K562 (cell line): ENCODE measurements at regions not wholly inside any gene's neighbourhood (a gene's known extent, or its start where the extent isn't known, plus 50 kb on each side); places are given as distances from the start of the nearest gene placed in this dataset.

ENCODE experiments used
- CBFA2T3 ChIP-seq: fragments of 450-650 bp; IDR thresholded peaks from 2 replicates; pipeline ENCODE4 v1.6.1; 2017
- CCAR2 ChIP-seq: fragments of 200-400 bp; formaldehyde crosslinking; IDR thresholded peaks from 2 replicates; pipeline ENCODE4 v1.6.1; 2017; ENCODE audit warnings: mild to moderate bottlenecking, low read depth, low read length
- CHD4 ChIP-seq: fragments of 200-600 bp; sonication (generic); IDR thresholded peaks from 3 replicates; pipeline ENCODE4 v1.6.1; 2012; ENCODE audit warnings: low read depth, mild to moderate bottlenecking, mixed read lengths, low read length, inconsistent platforms; ENCODE audit not compliant: insufficient read depth, insufficient replicate concordance, poor library complexity, severe bottlenecking
- COPS2 ChIP-seq: fragments of 450-650 bp; conservative IDR thresholded peaks from 2 replicates; pipeline ENCODE4 v1.6.1; 2016; ENCODE audit warnings: mild to moderate bottlenecking, moderate library complexity
- ELF4 ChIP-seq: fragments of 450-650 bp; formaldehyde crosslinking; IDR thresholded peaks from 2 replicates; pipeline ENCODE4 v1.4.0; 2022; ENCODE audit warnings: missing genetic modification characterization
- FOXA1 ChIP-seq: fragments of 450-650 bp; IDR thresholded peaks from 2 replicates; pipeline ENCODE4 v1.6.1; 2016; ENCODE audit warnings: mild to moderate bottlenecking, borderline replicate concordance
- ILK ChIP-seq: fragments of 450-650 bp; IDR thresholded peaks from 2 replicates; pipeline ENCODE4 v1.6.1; 2016; ENCODE audit warnings: missing genetic modification characterization, low read depth, mild to moderate bottlenecking, missing compliant biosample characterization, moderate library complexity, borderline replicate concordance
- KLF16 ChIP-seq: IDR thresholded peaks from 2 replicates; pipeline ENCODE4 v1.6.1; 2016; ENCODE audit warnings: antibody characterized with exemption
- MNT ChIP-seq, 2 experiments: fragments of 450-650 bp; conservative IDR thresholded peaks; 2 replicates each; pipeline ENCODE4 v1.6.1; 2017; ENCODE audit warnings: mild to moderate bottlenecking in 2 of 2, moderate library complexity in 2 of 2
- SNRNP70 ChIP-seq: fragments of 200-400 bp; formaldehyde crosslinking; optimal IDR thresholded peaks from 2 replicates; pipeline ENCODE3; 2017; ENCODE audit warnings: low read depth, low read length
- TBP ChIP-seq: optimal IDR thresholded peaks from 2 replicates; pipeline ENCODE3; 2011; ENCODE audit warnings: low read depth, low read length, improper control_type of control experiment
- THRA ChIP-seq: fragments of 450-650 bp; IDR thresholded peaks from 2 replicates; pipeline ENCODE4 v1.6.1; 2017; ENCODE audit warnings: mild to moderate bottlenecking, moderate library complexity
- U2AF1 ChIP-seq: fragments of 200-400 bp; formaldehyde crosslinking; optimal IDR thresholded peaks from 2 replicates; pipeline ENCODE3; 2017; ENCODE audit warnings: mild to moderate bottlenecking, low read depth, low read length, moderate library complexity
- ZNF146 ChIP-seq: IDR thresholded peaks from one replicate; pipeline ENCODE4 v1.6.1; 2018; ENCODE audit warnings: missing compliant biosample characterization; ENCODE audit not compliant: unreplicated experiment
- ZNF174 ChIP-seq: fragments of 250-450 bp; sonication (Bioruptor Pico); IDR thresholded peaks from 2 replicates; pipeline ENCODE4 v1.4.0; 2020; ENCODE audit warnings: mild to moderate bottlenecking
- ZNF57 ChIP-seq: fragments of 450-650 bp; formaldehyde crosslinking; IDR thresholded peaks from 2 replicates; pipeline ENCODE4 v1.4.0; 2020; ENCODE audit warnings: mild to moderate bottlenecking, moderate library complexity
- ZNF583 ChIP-seq: fragments of 250-450 bp; sonication (Bioruptor Pico); IDR thresholded peaks from 2 replicates; pipeline ENCODE4 v1.4.0; 2020
- ZNF586 ChIP-seq: fragments of 450-650 bp; formaldehyde crosslinking; conservative IDR thresholded peaks from 2 replicates; pipeline ENCODE4 v1.4.0; 2020; ENCODE audit warnings: mild to moderate bottlenecking, moderate library complexity
- ZNF764 ChIP-seq: fragments of 250-450 bp; sonication (Bioruptor Pico); IDR thresholded peaks from 2 replicates; pipeline ENCODE4 v1.4.0; 2020; ENCODE audit warnings: low read depth, mild to moderate bottlenecking, moderate library complexity
- TF ChIP-seq, protein P1 (sequence below): fragments of 250-450 bp; sonication (Bioruptor Pico); IDR thresholded peaks from 2 replicates; pipeline ENCODE4 v1.8.0; 2021; ENCODE audit warnings: moderate library complexity, mild to moderate bottlenecking, inconsistent platforms
- TF ChIP-seq, protein P2 (sequence below): fragments of 250-450 bp; sonication (Bioruptor Pico); IDR thresholded peaks from 2 replicates; pipeline ENCODE4 v1.8.0; 2022; ENCODE audit warnings: moderate library complexity, mild to moderate bottlenecking, inconsistent platforms
- TF ChIP-seq, protein P3 (sequence below): fragments of 450-650 bp; formaldehyde crosslinking; IDR thresholded peaks from 2 replicates; pipeline ENCODE4 v1.4.0; 2020; ENCODE audit warnings: mild to moderate bottlenecking, moderate library complexity
- TF ChIP-seq, protein P4 (sequence below): fragments of 250-450 bp; sonication (Bioruptor Pico); IDR thresholded peaks from 2 replicates; pipeline ENCODE4 v1.6.1; 2021; ENCODE audit warnings: mild to moderate bottlenecking

DNA sequence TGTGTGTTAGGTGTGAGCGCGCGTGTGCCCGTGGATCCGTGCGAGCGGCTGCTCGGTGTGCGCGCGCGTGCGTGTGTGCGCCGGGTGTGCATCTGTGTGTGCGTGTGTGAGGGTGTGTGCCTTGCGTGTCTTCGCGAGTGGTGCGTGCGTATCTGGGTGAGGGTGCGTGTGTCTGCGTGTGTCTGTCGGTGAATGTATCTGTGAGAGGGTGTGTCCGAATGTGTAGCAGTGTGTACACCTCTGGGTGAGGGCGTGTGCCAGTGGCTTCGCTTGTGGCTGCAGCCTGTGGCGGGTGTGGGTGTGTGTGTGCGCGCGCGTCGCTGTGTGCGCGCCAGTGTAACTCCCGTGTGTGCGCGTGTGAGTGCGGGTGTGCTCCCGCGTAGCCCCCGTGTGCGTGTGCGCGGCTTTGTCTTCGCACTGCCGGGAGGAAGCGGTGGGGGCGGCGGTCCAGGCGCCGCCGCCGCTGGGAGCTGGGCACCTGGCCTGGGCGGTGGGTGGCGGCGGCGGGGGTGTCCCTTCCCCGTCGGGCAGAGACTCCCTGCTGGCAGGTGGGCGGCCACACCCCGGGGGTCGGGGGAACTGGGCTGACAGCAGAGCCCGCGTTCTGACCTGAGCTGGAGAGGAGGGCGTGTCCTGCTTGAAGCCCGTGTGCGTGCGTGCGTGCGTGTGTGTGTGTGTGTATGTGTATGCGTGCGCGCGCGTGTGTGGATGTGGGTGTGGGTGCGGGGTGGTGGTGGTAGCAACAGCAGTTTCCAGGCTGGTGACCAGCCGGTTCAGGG lies 61.3 kb upstream of the EPB41L1 start (continued):
- TF ChIP-seq ILK (tag) (no peak), MNT (conservative IDR thresholded peaks at IDR 0.05) (peak in 1 of 2 experiments; percentile 27; a peak in 1 of 4 replicates), ELF4 (CRISPR knock-in tag) (no peak), ZNF57 (CRISPR knock-in tag) (no peak), CBFA2T3 (no peak), CCAR2 (no peak), CHD4 (no peak), ZNF586 (CRISPR knock-in tag) (no peak), SNRNP70 (no peak), FOXA1 (no peak), KLF16 (no peak), ZNF146 (no peak), COPS2 (no peak), THRA (no peak), TBP (no peak), U2AF1 (no peak), ZNF174 (CRISPR knock-in tag) (no peak), ZNF583 (CRISPR knock-in tag) (0 out of 2 replicates have a peak, but pooled peaks have one; percentile 23), ZNF764 (CRISPR knock-in tag) (no peak)
- TF ChIP-seq, protein P1, sequence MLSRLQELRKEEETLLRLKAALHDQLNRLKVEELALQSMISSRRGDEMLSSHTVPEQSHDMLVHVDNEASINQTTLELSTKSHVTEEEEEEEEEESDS (CRISPR knock-in tag) = no peak
- TF ChIP-seq, protein P2, sequence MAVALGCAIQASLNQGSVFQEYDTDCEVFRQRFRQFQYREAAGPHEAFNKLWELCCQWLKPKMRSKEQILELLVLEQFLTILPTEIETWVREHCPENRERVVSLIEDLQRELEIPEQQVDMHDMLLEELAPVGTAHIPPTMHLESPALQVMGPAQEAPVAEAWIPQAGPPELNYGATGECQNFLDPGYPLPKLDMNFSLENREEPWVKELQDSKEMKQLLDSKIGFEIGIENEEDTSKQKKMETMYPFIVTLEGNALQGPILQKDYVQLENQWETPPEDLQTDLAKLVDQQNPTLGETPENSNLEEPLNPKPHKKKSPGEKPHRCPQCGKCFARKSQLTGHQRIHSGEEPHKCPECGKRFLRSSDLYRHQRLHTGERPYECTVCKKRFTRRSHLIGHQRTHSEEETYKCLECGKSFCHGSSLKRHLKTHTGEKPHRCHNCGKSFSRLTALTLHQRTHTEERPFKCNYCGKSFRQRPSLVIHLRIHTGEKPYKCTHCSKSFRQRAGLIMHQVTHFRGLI = no peak
- TF ChIP-seq, protein P3, sequence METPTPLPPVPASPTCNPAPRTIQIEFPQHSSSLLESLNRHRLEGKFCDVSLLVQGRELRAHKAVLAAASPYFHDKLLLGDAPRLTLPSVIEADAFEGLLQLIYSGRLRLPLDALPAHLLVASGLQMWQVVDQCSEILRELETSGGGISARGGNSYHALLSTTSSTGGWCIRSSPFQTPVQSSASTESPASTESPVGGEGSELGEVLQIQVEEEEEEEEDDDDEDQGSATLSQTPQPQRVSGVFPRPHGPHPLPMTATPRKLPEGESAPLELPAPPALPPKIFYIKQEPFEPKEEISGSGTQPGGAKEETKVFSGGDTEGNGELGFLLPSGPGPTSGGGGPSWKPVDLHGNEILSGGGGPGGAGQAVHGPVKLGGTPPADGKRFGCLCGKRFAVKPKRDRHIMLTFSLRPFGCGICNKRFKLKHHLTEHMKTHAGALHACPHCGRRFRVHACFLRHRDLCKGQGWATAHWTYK (CRISPR knock-in tag) = 0 out of 2 replicates have a peak, but pooled peaks have one; percentile 50
- TF ChIP-seq, protein P4, sequence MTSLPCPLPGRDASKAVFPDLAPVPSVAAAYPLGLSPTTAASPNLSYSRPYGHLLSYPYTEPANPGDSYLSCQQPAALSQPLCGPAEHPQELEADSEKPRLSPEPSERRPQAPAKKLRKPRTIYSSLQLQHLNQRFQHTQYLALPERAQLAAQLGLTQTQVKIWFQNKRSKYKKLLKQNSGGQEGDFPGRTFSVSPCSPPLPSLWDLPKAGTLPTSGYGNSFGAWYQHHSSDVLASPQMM = no peak
